H1 (cell line): ENCODE measurements at regions not wholly inside any gene's neighbourhood (a gene's known extent, or its start where the extent isn't known, plus 50 kb on each side); places are given as distances from the start of the nearest gene placed in this dataset.

ENCODE experiments used
- CTCF ChIA-PET: fragments of 300-600 bp; sonication (Branson Sonifier 250); formaldehyde crosslinking; loops from one replicate; lab custom pipeline; 2021; ENCODE audit not compliant: partially characterized antibody; lab: Charles Lee
- POLR2A ChIA-PET: fragments of 300-600 bp; sonication (Branson Sonifier 250); formaldehyde crosslinking; loops from one replicate; lab custom pipeline; 2021; ENCODE audit warnings: inconsistent platforms; ENCODE audit not compliant: partially characterized antibody; lab: Charles Lee
- DNase-seq, 2 experiments: peaks; one replicate each; pipeline versions ENCODE4 v3.0.0 to v3.0.0-alpha.2; 2010 to 2022; ENCODE audit warnings: low spot score in 2 of 2, low read depth in 1 of 2, mixed read lengths in 1 of 2
- FAIRE-seq: peaks from 2 replicates; lab custom pipeline; 2011; peaks lifted over from hg19 to GRCh38; lab: Jason Lieb, UNC
- H2AFZ ChIP-seq: 2 replicates; pipeline ENCODE4 v1.8.1; 2012; ENCODE audit warnings: low read length, inconsistent platforms
- H2AK5ac ChIP-seq: 2 replicates; pipeline ENCODE4 v1.6.1; 2013; ENCODE audit warnings: low read depth, low read length
- H2BK120ac ChIP-seq: replicated peaks from 2 replicates; pipeline ENCODE3; 2013; ENCODE audit warnings: low read depth, low read length, inconsistent platforms
- H2BK12ac ChIP-seq: 2 replicates; pipeline ENCODE4 v1.6.1; 2013; ENCODE audit warnings: low read depth, low read length
- H2BK15ac ChIP-seq: 2 replicates; pipeline ENCODE4 v1.6.1; 2013; ENCODE audit warnings: low read length
- H2BK20ac ChIP-seq: 2 replicates; pipeline ENCODE4 v1.6.1; 2013; ENCODE audit warnings: low read length
- H2BK5ac ChIP-seq: 2 replicates; pipeline ENCODE4 v1.6.1; 2013; ENCODE audit warnings: low read depth, low read length
- H3K14ac ChIP-seq: 2 replicates; pipeline ENCODE4 v1.6.1; 2013; ENCODE audit warnings: inconsistent platforms; ENCODE audit not compliant: insufficient read length
- H3K18ac ChIP-seq: 2 replicates; pipeline ENCODE4 v1.6.1; 2013; ENCODE audit warnings: low read length; ENCODE audit errors: extremely low read depth
- H3K23ac ChIP-seq: 2 replicates; pipeline ENCODE4 v1.6.1; 2013; ENCODE audit warnings: inconsistent platforms; ENCODE audit not compliant: insufficient read length
- H3K23me2 ChIP-seq: 2 replicates; pipeline ENCODE4 v1.6.1; 2013; ENCODE audit warnings: low read depth, low read length
- H3K27ac ChIP-seq: 2 replicates; pipeline ENCODE4 v1.6.1; 2011; ENCODE audit warnings: low read depth, low read length, inconsistent platforms
- H3K27me3 ChIP-seq, 4 experiments: replicated peaks in 1 of 4; 1 replicate in 1 of 4; 2 replicates in 3 of 4; pipeline versions ENCODE4 v1.6.1 to v1.8.1; 2011 to 2013; ENCODE audit warnings: low read length in 3 of 4, mild to moderate bottlenecking in 3 of 4, inconsistent platforms in 2 of 4, mixed read lengths in 2 of 4, moderate library complexity in 1 of 4; ENCODE audit not compliant: control insufficient read depth in 3 of 4, insufficient read depth in 3 of 4; ENCODE audit errors: extremely low read depth in 1 of 4
- H3K36me3 ChIP-seq, 4 experiments: 2 replicates each; pipeline versions ENCODE4 v1.6.1 to v1.8.1; 2011 to 2013; ENCODE audit warnings: mild to moderate bottlenecking in 4 of 4, low read length in 3 of 4, moderate library complexity in 2 of 4, control low read depth in 1 of 4, inconsistent platforms in 1 of 4; ENCODE audit not compliant: insufficient read depth in 4 of 4, control insufficient read depth in 2 of 4
- H3K4ac ChIP-seq: replicated peaks from 2 replicates; pipeline ENCODE3; 2013; ENCODE audit warnings: low read length, low read depth, mixed read lengths, inconsistent platforms; ENCODE audit not compliant: insufficient read length
- H3K4me1 ChIP-seq, 4 experiments: replicated peaks in 1 of 4; 1 replicate in 1 of 4; 2 replicates in 3 of 4; pipeline versions ENCODE4 v1.6.1 to v1.8.1; 2011 to 2013; ENCODE audit warnings: low read length in 3 of 4, inconsistent platforms in 2 of 4, mixed read lengths in 1 of 4; ENCODE audit not compliant: insufficient read depth in 4 of 4, control insufficient read depth in 3 of 4
- H3K4me2 ChIP-seq, 2 experiments: 2 replicates each; pipeline versions ENCODE4 v1.6.1 to v1.8.1; 2011 to 2013; ENCODE audit warnings: low read depth in 2 of 2, low read length in 2 of 2, control low read depth in 1 of 2, inconsistent platforms in 1 of 2, mild to moderate bottlenecking in 1 of 2; ENCODE audit not compliant: insufficient read depth in 1 of 2
- H3K4me3 ChIP-seq, 4 experiments: fragments of 200-600, 300-600 bp in 1 of 4; sonication (generic), shearing (Covaris generic), sonication (Bioruptor Twin) in 1 of 4; 2 replicates each; pipeline versions ENCODE4 v1.5.1 to v1.8.1; 2011 to 2016; ENCODE audit warnings: low read length in 4 of 4, low read depth in 3 of 4, control low read depth in 2 of 4, inconsistent platforms in 2 of 4, mild to moderate bottlenecking in 2 of 4, mixed read lengths in 1 of 4, moderate library complexity in 1 of 4; ENCODE audit not compliant: insufficient read depth in 2 of 4; ENCODE audit errors: extremely low read depth in 1 of 4
- H3K56ac ChIP-seq: replicated peaks from 2 replicates; pipeline ENCODE3; 2013; ENCODE audit warnings: low read depth, mild to moderate bottlenecking, mixed read lengths, low read length, inconsistent platforms; ENCODE audit not compliant: insufficient read length
- H3K79me1 ChIP-seq: 2 replicates; pipeline ENCODE4 v1.6.1; 2013; ENCODE audit warnings: low read depth, low read length, control low read depth
- H3K79me2 ChIP-seq, 2 experiments: 2 replicates each; pipeline versions ENCODE4 v1.6.1 to v1.8.1; 2012 to 2013; ENCODE audit warnings: low read length in 2 of 2, mild to moderate bottlenecking in 2 of 2, inconsistent platforms in 1 of 2; ENCODE audit not compliant: insufficient read depth in 2 of 2, control insufficient read depth in 1 of 2
- H3K9ac ChIP-seq, 4 experiments: replicated peaks in 1 of 4; 1 replicate in 1 of 4; 2 replicates in 3 of 4; pipeline versions ENCODE4 v1.6.1 to v1.8.1; 2011 to 2013; ENCODE audit warnings: low read depth in 3 of 4, low read length in 3 of 4, control low read depth in 2 of 4, mild to moderate bottlenecking in 2 of 4, moderate library complexity in 2 of 4, inconsistent platforms in 1 of 4; ENCODE audit errors: extremely low read depth in 1 of 4
- H3K9me3 ChIP-seq, 2 experiments: 2 replicates each; pipeline versions ENCODE4 v1.6.1 to v1.8.1; 2012 to 2013; ENCODE audit warnings: mild to moderate bottlenecking in 2 of 2, moderate library complexity in 2 of 2, control low read depth in 1 of 2, inconsistent platforms in 1 of 2, low read depth in 1 of 2, low read length in 1 of 2, mixed read lengths in 1 of 2; ENCODE audit not compliant: insufficient read depth in 2 of 2
- H4K20me1 ChIP-seq, 2 experiments: replicated peaks in 1 of 2; 2 replicates each; pipeline versions ENCODE3 to v1.8.1; 2011 to 2013; ENCODE audit warnings: inconsistent platforms in 2 of 2, low read length in 2 of 2, mild to moderate bottlenecking in 1 of 2; ENCODE audit not compliant: insufficient read depth in 2 of 2, control insufficient read depth in 1 of 2
- H4K5ac ChIP-seq: 2 replicates; pipeline ENCODE4 v1.6.1; 2013; ENCODE audit warnings: low read length, low read depth, mixed read lengths, inconsistent platforms; ENCODE audit not compliant: insufficient read length
- H4K8ac ChIP-seq: 2 replicates; pipeline ENCODE4 v1.8.0; 2013; ENCODE audit warnings: mild to moderate bottlenecking, moderate library complexity, low read length, inconsistent platforms; ENCODE audit not compliant: insufficient read depth; ENCODE audit errors: extremely low read depth
- H4K91ac ChIP-seq: replicated peaks from 2 replicates; pipeline ENCODE3; 2013; ENCODE audit warnings: low read length, mixed read lengths, inconsistent platforms; ENCODE audit not compliant: insufficient read length
- BACH1 ChIP-seq: IDR thresholded peaks from 2 replicates; pipeline ENCODE4 v1.6.1; 2012; ENCODE audit warnings: low read length, improper control_type of control experiment
- BRCA1 ChIP-seq: IDR thresholded peaks from 2 replicates; pipeline ENCODE4 v1.6.1; 2012; ENCODE audit warnings: low read depth, low read length, improper control_type of control experiment
- CEBPB ChIP-seq: IDR thresholded peaks from 2 replicates; pipeline ENCODE4 v1.6.1; 2012; ENCODE audit warnings: low read depth, low read length
- CREB1 ChIP-seq: IDR thresholded peaks from 2 replicates; pipeline ENCODE4 v1.6.1; 2012; ENCODE audit warnings: inconsistent platforms
- CTBP2 ChIP-seq: IDR thresholded peaks from 2 replicates; pipeline ENCODE4 v1.7.0; 2011; ENCODE audit warnings: borderline replicate concordance, mild to moderate bottlenecking, moderate library complexity, mixed read lengths, low read length; ENCODE audit not compliant: insufficient read depth, insufficient read length
- EGR1 ChIP-seq: IDR thresholded peaks from 2 replicates; pipeline ENCODE4 v1.6.1; 2011; ENCODE audit warnings: low read depth, low read length, borderline replicate concordance
- GTF2F1 ChIP-seq: IDR thresholded peaks from 2 replicates; pipeline ENCODE4 v1.6.1; 2012; ENCODE audit warnings: low read depth, low read length, improper control_type of control experiment, borderline replicate concordance
- KDM1A ChIP-seq: fragments of 200-600, 300-600 bp; sonication (generic); IDR thresholded peaks from 2 replicates; pipeline ENCODE4 v1.7.1; 2016; ENCODE audit warnings: mild to moderate bottlenecking, low read length, borderline replicate concordance
- NANOG ChIP-seq: IDR thresholded peaks from 2 replicates; pipeline ENCODE4 v1.6.1; 2011; ENCODE audit warnings: low read length, low read depth, mild to moderate bottlenecking, inconsistent platforms; ENCODE audit not compliant: insufficient read depth, poor library complexity, severe bottlenecking
- POLR2AphosphoS5 ChIP-seq: IDR thresholded peaks from 2 replicates; pipeline ENCODE4 v1.6.1; 2011; ENCODE audit warnings: low read depth, low read length
- SAP30 ChIP-seq: fragments of 300-600 bp; sonication (generic); IDR thresholded peaks from 2 replicates; pipeline ENCODE4 v1.7.1; 2012; ENCODE audit warnings: low read length, moderate library complexity, mild to moderate bottlenecking, inconsistent platforms; ENCODE audit not compliant: insufficient read depth, insufficient replicate concordance
- SP1 ChIP-seq: IDR thresholded peaks from 2 replicates; pipeline ENCODE4 v1.6.1; 2011; ENCODE audit warnings: low read depth, low read length
- SRF ChIP-seq: IDR thresholded peaks from 2 replicates; pipeline ENCODE4 v1.6.1; 2011; ENCODE audit warnings: mild to moderate bottlenecking, low read depth, low read length, moderate library complexity
- SUZ12 ChIP-seq: fragments of 200-600 bp; sonication (generic); IDR thresholded peaks from 2 replicates; pipeline ENCODE4 v1.6.1; 2012; ENCODE audit warnings: mild to moderate bottlenecking, inconsistent platforms, low read length, moderate library complexity, mixed read lengths
- TCF12 ChIP-seq: IDR thresholded peaks from 2 replicates; pipeline ENCODE4 v1.6.1; 2011; ENCODE audit warnings: low read depth, mild to moderate bottlenecking, low read length
- WGBS, 2 experiments: shearing (Covaris generic) in 1 of 2; methylation state at CpG; one replicate each; pipeline versions ENCODE4 v1.1.6 to v1.1.7; 2013 to 2015; ENCODE audit warnings: low lambda C conversion rate in 2 of 2, mixed read lengths in 2 of 2, inconsistent platforms in 1 of 2, low coverage in 1 of 2, missing lambda C conversion rate in 1 of 2; ENCODE audit not compliant: insufficient replicate concordance in 2 of 2, insufficient coverage in 1 of 2, insufficient read length in 1 of 2; ENCODE audit errors: extremely low coverage in 1 of 2, missing lambda C conversion rate in 1 of 2; 5-methylcytosine and 5-hydroxymethylcytosine counted together

GRCh38 chr3:187916072-187916471, 170.8 kb upstream of the BCL6 start:
- H3K14ac ChIP-seq = no peak overlapping the region
- H2BK120ac ChIP-seq = no peak overlapping the region
- H3K27me3 ChIP-seq = no peaks in the 10 kb centered on the region; a peak in 1 of 7 replicates
- no peaks in the 10 kb centered on the region for H3K36me3 ChIP-seq
- 0 out of 2 replicates have a peak overlapping the region, but pooled peaks have one; percentile 11 for H2BK20ac ChIP-seq
- H3K79me1 ChIP-seq = no peaks in the 10 kb centered on the region
- no peak overlapping the region for H2AK5ac ChIP-seq
- no peak overlapping the region for H3K4ac ChIP-seq
- H3K56ac ChIP-seq = no peak overlapping the region
- H3K9ac ChIP-seq = no peak overlapping the region
- 62% methylated on average over 2 of the region's 2 CpGs; no CpG with 5 or more reads in 1 of the 2 experiments for WGBS, 2 experiments
- no peak overlapping the region for H4K91ac ChIP-seq
- H2BK12ac ChIP-seq = no peak overlapping the region
- no peaks in the 10 kb centered on the region; a peak in 1 of 4 replicates for H3K9me3 ChIP-seq
- no peaks in the 10 kb centered on the region for H3K79me2 ChIP-seq
- H4K8ac ChIP-seq = no peak overlapping the region
- DNase-seq (no peak), FAIRE-seq (no peak)
- no peak overlapping the region for H4K5ac ChIP-seq
- H3K4me3 ChIP-seq = no peak overlapping the region
- no peak overlapping the region for H2BK15ac ChIP-seq
- H3K4me2 ChIP-seq = no peak overlapping the region
- H4K20me1 ChIP-seq = no peaks in the 10 kb centered on the region
- no peak overlapping the region for H3K23ac ChIP-seq
- H2AFZ ChIP-seq = no peak overlapping the region
- peaks cover 2 to 25% (median 17%) of the 10 kb centered on the region in 4 experiments; a peak in 6 of 7 replicates for H3K4me1 ChIP-seq
- ChIA-PET POLR2A (interaction anchor here (0.8 kb wide), 1 partner anchor 39 kb away, joined by 3 read pairs; no protein-coding TSS in a partner anchor), CTCF (interaction anchor here (1.0 to 1.2 kb wide), 2 partner anchors 14 to 26 kb away, joined by 3 read pairs; no protein-coding TSS in a partner anchor)
- no peak overlapping the region for H3K18ac ChIP-seq
- H3K23me2 ChIP-seq = no peaks in the 10 kb centered on the region
- H2BK5ac ChIP-seq = no peak overlapping the region
- no peak overlapping the region for H3K27ac ChIP-seq
- TF ChIP-seq BRCA1 (no peak), CTBP2 (no peak), CEBPB (no peak), GTF2F1 (no peak), POLR2AphosphoS5 (no peak), SRF (no peak), TCF12 (no peak), SP1 (no peak), SAP30 (no peak), BACH1 (no peak), KDM1A (no peak), NANOG (no peak), EGR1 (no peak), CREB1 (no peak), SUZ12 (no peak)
